Right cardiac atrium (tissue), 5 donors: ENCODE measurements at regions not wholly inside any gene's neighbourhood (a gene's known extent, or its start where the extent isn't known, plus 50 kb on each side); places are given as distances from the start of the nearest gene placed in this dataset.
"Not testable (repeated sequence)": the region's sequence is repeated elsewhere in the genome, so short reads cannot be mapped to it uniquely, and the experiment has no call there.

ENCODE experiments used
- ATAC-seq, 2 donors: fragments of 200-7000 bp; cut with Tn5 transposase; one replicate each; pipeline versions ENCODE4 v1.8.0 to v1.9.1; 2020; ENCODE audit warnings: moderate library complexity in 2 of 2, mild to moderate bottlenecking in 1 of 2
- DNase-seq, 3 donors: peaks; one replicate each; pipeline ENCODE4 v3.0.0-alpha.2; 2020
- H3K27ac ChIP-seq: one replicate; pipeline ENCODE4 v1.5.1; 2013; ENCODE audit warnings: mild to moderate bottlenecking, low read length, control low read depth, moderate library complexity
- H3K27me3 ChIP-seq: one replicate; pipeline ENCODE4 v1.6.1; 2013; ENCODE audit not compliant: control insufficient read depth, insufficient read depth
- H3K4me1 ChIP-seq: one replicate; pipeline ENCODE4 v1.6.1; 2013; ENCODE audit warnings: low read length; ENCODE audit not compliant: control insufficient read depth, insufficient read depth
- H3K4me3 ChIP-seq: one replicate; pipeline ENCODE4 v1.5.1; 2013; ENCODE audit warnings: low read length, control low read depth
- H3K9me3 ChIP-seq: one replicate; pipeline ENCODE4 v1.6.1; 2013; ENCODE audit warnings: low read length; ENCODE audit not compliant: control insufficient read depth
- WGBS: extraction: QIAGEN DNeasy Blood & Tissue Kit; methylation state at CpG from one replicate; pipeline ENCODE4 v1.1.7; 2013; 5-methylcytosine and 5-hydroxymethylcytosine counted together
- intact Hi-C, 4 donors: fragments of 100-400 bp; cut with DNase I; formaldehyde crosslinking; loops; one replicate each; pipeline versions ENCODE4 v1.11.0 to v1.14.0; 2022 to 2023
- donor health status: healthy with polysubstance abuse.
- donor health status: DM: no; HTN: yes; CAD: no.
- donor health status: DM: no; HTN: no; CAD: no.
- donor health status: DM: no; HTN: yes; CAD: no; lungs with severe emphysema.
- donor health status: DM: yes; HTN: yes; CAD: no.

DNA sequence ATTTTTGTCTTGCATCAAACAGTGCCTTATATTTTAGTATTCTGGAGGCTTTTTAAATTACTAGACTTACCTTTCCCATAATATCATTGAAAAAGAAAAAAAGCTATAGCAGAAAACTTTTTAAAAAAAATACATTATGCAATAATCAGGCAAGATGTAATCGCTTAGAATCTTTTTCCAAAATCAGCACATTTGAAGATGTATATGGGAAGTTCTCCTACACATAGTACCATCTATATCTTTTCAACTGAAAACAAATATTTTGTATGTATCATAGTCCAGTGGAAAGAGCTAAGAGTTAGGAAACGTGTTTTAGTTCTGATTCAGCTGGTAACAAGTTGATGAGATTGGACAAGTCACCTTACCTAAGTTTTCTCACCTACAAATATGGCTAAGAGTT is 70.6 kb downstream of the SLC41A2 start:
- Histone ChIP-seq H3K27ac (no peak overlapping the region), H3K27me3 (no peaks in the 10 kb centered on the region), H3K9me3 (no peaks in the 10 kb centered on the region), H3K4me1 (no peaks in the 10 kb centered on the region), H3K4me3 (no peak overlapping the region)
- 80% methylated on average over 2 of the region's 2 CpGs for WGBS
- intact Hi-C loops, result no loop called here
- ATAC-seq (no peak), DNase-seq (no peak)

DNA sequence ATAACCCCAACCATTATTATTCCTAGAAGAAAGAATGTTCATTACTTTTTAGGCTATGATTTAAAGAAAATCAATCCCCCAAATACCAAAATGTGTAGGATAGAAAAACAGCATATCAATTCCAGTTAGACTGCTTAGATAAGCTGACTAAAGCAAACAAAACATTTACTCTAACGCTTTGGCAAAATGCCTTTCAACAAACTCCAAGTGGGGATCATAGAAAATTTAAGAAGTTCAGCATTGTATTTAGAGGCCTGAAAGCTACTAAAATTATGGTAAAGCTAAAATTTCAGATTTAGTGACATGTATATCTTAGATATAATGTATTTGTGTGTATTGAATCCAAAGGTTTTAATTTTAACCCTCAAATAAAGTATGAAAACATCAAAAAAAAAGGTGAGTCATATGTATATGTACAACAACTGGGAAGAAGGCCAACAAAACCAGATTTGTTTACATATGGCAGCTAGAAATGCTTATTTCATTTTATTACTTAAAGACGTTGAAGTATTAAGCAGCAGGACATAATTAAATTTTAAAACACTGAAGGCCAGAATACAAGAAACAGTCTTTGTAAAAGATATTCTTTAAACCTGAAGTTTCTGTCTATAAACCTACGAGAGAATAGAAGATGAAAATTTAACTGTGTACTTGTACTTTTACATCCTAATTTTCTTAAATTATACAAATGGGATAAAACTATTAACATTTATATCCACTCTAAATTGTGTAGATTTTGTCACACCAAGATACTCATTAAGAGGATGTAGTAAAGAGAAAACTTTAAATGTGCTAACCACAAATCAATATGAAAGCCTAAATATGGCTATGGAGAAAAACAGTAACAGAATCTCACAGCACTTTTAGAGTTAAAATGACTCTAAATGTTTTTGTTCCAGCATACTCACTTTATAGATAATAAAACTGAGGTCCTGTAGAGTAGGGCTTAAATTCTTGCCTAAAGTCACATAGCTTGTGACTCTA is 71.4 kb downstream of the SLC41A2 start:
- DNase-seq, result no peak
- ATAC-seq, result no peak
- Histone ChIP-seq H3K9me3 (no peaks in the 10 kb centered on the region), H3K4me3 (no peak overlapping the region), H3K27ac (no peak overlapping the region), H3K27me3 (no peaks in the 10 kb centered on the region), H3K4me1 (no peaks in the 10 kb centered on the region)
- 68% methylated on average over 3 of the region's 3 CpGs for WGBS
- intact Hi-C loops, result no loop called here

DNA sequence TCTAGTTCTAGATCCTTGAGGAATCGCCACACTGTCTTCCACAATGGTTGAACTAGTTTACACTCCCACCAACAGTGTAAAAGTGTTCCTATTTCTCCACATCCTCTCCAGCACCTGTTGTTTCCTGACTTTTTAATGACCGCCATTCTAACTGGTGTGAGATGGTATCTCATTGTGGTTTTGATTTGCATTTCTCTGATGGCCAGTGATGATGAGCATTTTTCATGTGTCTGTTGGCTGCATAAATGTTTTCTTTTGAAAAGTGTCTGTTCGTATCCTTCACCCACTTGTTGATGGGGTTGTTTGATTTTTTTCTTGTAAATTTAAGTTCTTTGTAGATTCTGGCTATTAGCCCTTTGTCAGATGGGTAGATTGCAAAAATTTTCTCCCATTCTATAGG is 79.2 kb downstream of the SLC41A2 start:
- H3K4me3 ChIP-seq, H3K9me3 ChIP-seq, H3K27me3 ChIP-seq, DNase-seq, H3K4me1 ChIP-seq, ATAC-seq, H3K27ac ChIP-seq: not testable (repeated sequence)
- WGBS, result 86% methylated on average over 2 of the region's 3 CpGs
- intact Hi-C loops, result loop anchor here in 3 of 4 donors (5.0 to 10.0 kb wide), 3 partner anchors 204 to 497 kb away; partner anchors contain the start of gene CHST11 (in 1 of the 3)

GRCh38 chr12:104877103-104877705 is 80.9 kb downstream of the SLC41A2 start:
- DNase-seq (peak; percentile 22 to 74 (median 49)), ATAC-seq (peak; percentile 63 to 80)
- no peak overlapping the region for H3K4me3 ChIP-seq
- no peaks in the 10 kb centered on the region for H3K27me3 ChIP-seq
- WGBS, result 67% methylated on average over 3 of the region's 3 CpGs
- no peaks in the 10 kb centered on the region for H3K4me1 ChIP-seq
- H3K9me3 ChIP-seq, result no peaks in the 10 kb centered on the region
- intact Hi-C loops, result loop anchor here (2.0 to 10.0 kb wide), 5 partner anchors 202 to 496 kb away; partner anchors contain the start of gene CHST11 (in 1 of the 4)
- no peak overlapping the region for H3K27ac ChIP-seq

GRCh38 chr12:104873374-104873773 is 84.7 kb downstream of the SLC41A2 start:
- ATAC-seq, result no peak
- 72% methylated on average over 2 of the region's 2 CpGs for WGBS
- no peaks in the 10 kb centered on the region for H3K9me3 ChIP-seq
- intact Hi-C loops, result loop anchor here in 2 of 4 donors (5.0 to 10.0 kb wide), 3 partner anchors 199 to 661 kb away; partner anchors contain the start of gene CHST11 (in 1 of the 2)
- no peak overlapping the region for H3K4me3 ChIP-seq
- no peaks in the 10 kb centered on the region for H3K27me3 ChIP-seq
- H3K4me1 ChIP-seq, result no peaks in the 10 kb centered on the region
- DNase-seq, result no peak
- H3K27ac ChIP-seq, result no peak overlapping the region

DNA sequence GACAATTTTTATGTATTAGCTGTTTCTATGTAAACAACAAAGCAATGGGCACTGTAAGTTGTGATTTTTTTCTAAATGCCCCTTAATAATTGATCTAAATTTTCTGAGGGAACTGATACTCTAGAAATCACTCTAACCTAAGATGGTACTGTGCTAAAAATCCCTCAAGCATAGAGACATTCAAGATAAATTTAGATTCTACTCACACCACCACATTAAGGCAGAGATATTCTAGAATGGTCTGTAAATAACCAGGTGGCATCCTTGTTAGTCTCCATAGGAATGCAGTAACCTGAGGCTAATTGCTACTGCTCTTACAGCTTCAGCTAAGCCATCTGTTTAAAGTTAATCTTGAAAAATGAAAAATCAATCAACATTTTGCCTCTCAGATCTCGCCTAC is 87.3 kb downstream of the SLC41A2 start:
- DNase-seq (no peak), ATAC-seq (no peak)
- H3K27me3 ChIP-seq, result no peaks in the 10 kb centered on the region
- H3K27ac ChIP-seq, result no peak overlapping the region
- 92% methylated on average over 1 of the region's 1 CpG for WGBS
- H3K4me1 ChIP-seq, result no peaks in the 10 kb centered on the region
- intact Hi-C loops, result loop anchor here in 2 of 4 donors (5.0 to 10.0 kb wide), 3 partner anchors 196 to 658 kb away; partner anchors contain the start of gene CHST11 (in 1 of the 2)
- H3K9me3 ChIP-seq, result no peaks in the 10 kb centered on the region
- no peak overlapping the region for H3K4me3 ChIP-seq

DNA sequence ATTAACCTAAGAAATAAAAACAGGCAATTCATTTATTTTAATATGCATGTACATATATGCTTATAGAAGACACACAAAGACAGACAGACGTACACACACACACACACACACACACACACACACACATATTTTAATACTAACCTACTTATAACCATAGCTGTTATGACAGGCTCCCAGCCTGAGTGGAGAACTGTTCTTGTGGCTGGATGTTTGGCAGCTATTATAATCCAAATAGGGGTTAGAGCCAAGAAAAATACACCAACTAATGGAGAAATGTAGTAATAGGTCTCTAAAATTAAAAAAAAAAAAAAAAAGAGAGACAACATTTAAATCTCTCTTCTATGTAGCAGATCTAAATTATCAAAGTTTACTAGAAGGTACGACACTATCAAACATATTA is 91.8 kb downstream of the SLC41A2 start:
- Histone ChIP-seq H3K27me3 (no peaks in the 10 kb centered on the region), H3K27ac (no peak overlapping the region), H3K4me3 (no peak overlapping the region), H3K4me1 (peaks cover 2% of the 10 kb centered on the region), H3K9me3 (no peaks in the 10 kb centered on the region)
- DNase-seq, result no peak
- peak; percentile 80 to 89 for ATAC-seq
- WGBS, result 50% methylated on average over 2 of the region's 2 CpGs
- intact Hi-C loops, result no loop called here

GRCh38 chr12:104865080-104865479 is 93.0 kb downstream of the SLC41A2 start:
- no peak overlapping the region for H3K27ac ChIP-seq
- intact Hi-C loops, result no loop called here
- WGBS, result 42% methylated on average over 1 of the region's 1 CpG
- no peak overlapping the region for H3K4me3 ChIP-seq
- ATAC-seq (no peak), DNase-seq (no peak)
- peaks cover 2% of the 10 kb centered on the region for H3K4me1 ChIP-seq
- no peaks in the 10 kb centered on the region for H3K9me3 ChIP-seq
- H3K27me3 ChIP-seq, result no peaks in the 10 kb centered on the region

GRCh38 chr12:104864668-104865067 is 93.4 kb downstream of the SLC41A2 start:
- Histone ChIP-seq H3K4me1 (peaks cover 2% of the 10 kb centered on the region), H3K27me3 (no peaks in the 10 kb centered on the region), H3K4me3 (no peak overlapping the region), H3K9me3 (no peaks in the 10 kb centered on the region), H3K27ac (no peak overlapping the region)
- DNase-seq (no peak), ATAC-seq (peak in 1 of 2 donors; percentile 18)
- intact Hi-C loops, result no loop called here

- no peaks in the 10 kb centered on the region for H3K27me3 ChIP-seq
- ATAC-seq (peak in 1 of 2 donors; percentile 62), DNase-seq (no peak)
- no peaks in the 10 kb centered on the region for H3K9me3 ChIP-seq
- no peak overlapping the region for H3K4me3 ChIP-seq
- no peak overlapping the region for H3K27ac ChIP-seq
- H3K4me1 ChIP-seq, result peaks cover 2% of the 10 kb centered on the region
- intact Hi-C loops, result no loop called here
- 61% methylated on average over 5 of the region's 5 CpGs for WGBS
These were observed 94.7 kb downstream of the SLC41A2 start for GRCh38 chr12:104863296-104863948.
